ENCODE measurements at regions not wholly inside any gene's neighbourhood (a gene's known extent, or its start where the extent isn't known, plus 50 kb on each side); places are given as distances from the start of the nearest gene placed in this dataset.

DNA sequence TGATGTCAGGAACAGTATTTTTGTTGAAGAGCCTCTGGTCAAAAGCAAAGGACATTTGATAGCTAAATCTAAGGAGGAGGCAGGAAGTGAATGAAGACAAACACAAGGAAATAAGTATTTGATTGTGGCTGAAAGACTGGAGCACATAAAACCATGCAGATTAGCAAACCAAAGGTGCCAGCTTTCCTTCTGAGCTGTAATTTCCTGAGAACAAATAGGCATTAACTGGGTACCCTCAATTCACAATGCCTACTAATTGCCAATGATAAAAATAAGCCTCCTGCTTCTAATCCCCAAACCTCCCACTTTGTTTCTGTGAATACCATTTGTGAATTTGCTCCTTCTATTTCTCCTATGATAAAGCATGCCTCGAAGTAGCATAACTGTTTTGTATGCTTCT is 1279.6 kb upstream of the USP15 start:
- TF ChIP-seq, protein P1, sequence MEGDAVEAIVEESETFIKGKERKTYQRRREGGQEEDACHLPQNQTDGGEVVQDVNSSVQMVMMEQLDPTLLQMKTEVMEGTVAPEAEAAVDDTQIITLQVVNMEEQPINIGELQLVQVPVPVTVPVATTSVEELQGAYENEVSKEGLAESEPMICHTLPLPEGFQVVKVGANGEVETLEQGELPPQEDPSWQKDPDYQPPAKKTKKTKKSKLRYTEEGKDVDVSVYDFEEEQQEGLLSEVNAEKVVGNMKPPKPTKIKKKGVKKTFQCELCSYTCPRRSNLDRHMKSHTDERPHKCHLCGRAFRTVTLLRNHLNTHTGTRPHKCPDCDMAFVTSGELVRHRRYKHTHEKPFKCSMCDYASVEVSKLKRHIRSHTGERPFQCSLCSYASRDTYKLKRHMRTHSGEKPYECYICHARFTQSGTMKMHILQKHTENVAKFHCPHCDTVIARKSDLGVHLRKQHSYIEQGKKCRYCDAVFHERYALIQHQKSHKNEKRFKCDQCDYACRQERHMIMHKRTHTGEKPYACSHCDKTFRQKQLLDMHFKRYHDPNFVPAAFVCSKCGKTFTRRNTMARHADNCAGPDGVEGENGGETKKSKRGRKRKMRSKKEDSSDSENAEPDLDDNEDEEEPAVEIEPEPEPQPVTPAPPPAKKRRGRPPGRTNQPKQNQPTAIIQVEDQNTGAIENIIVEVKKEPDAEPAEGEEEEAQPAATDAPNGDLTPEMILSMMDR (IDR thresholded peaks at IDR 0.05): no peak
- no peak for TF ChIP-seq POLR2A (IDR thresholded peaks at IDR 0.05)
